ENCODE measurements at regions not wholly inside any gene's neighbourhood (a gene's known extent, or its start where the extent isn't known, plus 50 kb on each side); places are given as distances from the start of the nearest gene placed in this dataset.

GRCh38 chr1:219380463-219380862 lies 206.8 kb downstream of the LYPLAL1 start:
- no peak for TF ChIP-seq SP1 (IDR thresholded peaks at IDR 0.05)
- TF ChIP-seq FOXA1 (IDR thresholded peaks at IDR 0.05) = no peak
- no peak for TF ChIP-seq SUZ12 (IDR thresholded peaks at IDR 0.05)
- no peak for TF ChIP-seq HDGF (IDR thresholded peaks at IDR 0.05; ENCODE audit: borderline replicate concordance)
- no peak for TF ChIP-seq BHLHE40 (IDR thresholded peaks at IDR 0.05; ENCODE audit: borderline replicate concordance)
- no peak for TF ChIP-seq TARDBP (IDR thresholded peaks at IDR 0.05)
- TF ChIP-seq FOXM1 (IDR thresholded peaks at IDR 0.05; ENCODE audit: borderline replicate concordance) = no peak
- no peak for TF ChIP-seq ZNF384 (IDR thresholded peaks at IDR 0.05)
- TF ChIP-seq FOXK2 (IDR thresholded peaks at IDR 0.05) = no peak
- no peak for TF ChIP-seq ARNT (IDR thresholded peaks at IDR 0.05)
- no peak for TF ChIP-seq ELF4 (IDR thresholded peaks at IDR 0.05)

Measured in HEK293T (cell line).